ENCODE measurements at regions not wholly inside any gene's neighbourhood (a gene's known extent, or its start where the extent isn't known, plus 50 kb on each side); places are given as distances from the start of the nearest gene placed in this dataset.
"Not testable (repeated sequence)": the region's sequence is repeated elsewhere in the genome, so short reads cannot be mapped to it uniquely, and the experiment has no call there.

- no peak for DNase-seq
These were observed 209.7 kb downstream of the OTUD1 start for GRCh38 chr10:23648618-23649017.

GRCh38 chr10:23656735-23657134 is 217.9 kb downstream of the OTUD1 start:
- DNase-seq = peak; percentile 12

- no peak for DNase-seq
These were observed 218.8 kb downstream of the OTUD1 start for GRCh38 chr10:23657677-23658076.

- not testable (repeated sequence) for DNase-seq
These were observed 233.0 kb downstream of the OTUD1 start for GRCh38 chr10:23671866-23672265.

GRCh38 chr10:23675585-23675984 is 236.7 kb downstream of the OTUD1 start:
- DNase-seq = no peak

- DNase-seq = no peak
These were observed 237.4 kb downstream of the OTUD1 start for GRCh38 chr10:23676296-23676695.

- DNase-seq = no peak
These were observed 247.8 kb downstream of the OTUD1 start for GRCh38 chr10:23686722-23687121.

GRCh38 chr10:23692736-23693135 is 253.9 kb downstream of the OTUD1 start:
- DNase-seq = no peak

GRCh38 chr10:23693501-23693901 is 254.6 kb downstream of the OTUD1 start:
- no peak for DNase-seq

GRCh38 chr10:23693925-23694324 is 255.1 kb downstream of the OTUD1 start:
- DNase-seq = no peak

- DNase-seq = peak; percentile 76
These were observed 255.6 kb downstream of the OTUD1 start for GRCh38 chr10:23694446-23694920.

GRCh38 chr10:23694921-23695824 is 256.3 kb downstream of the OTUD1 start:
- DNase-seq = peak; percentile 61

GRCh38 chr10:23695825-23696420 is 257.0 kb downstream of the OTUD1 start:
- no peak for DNase-seq

- DNase-seq = no peak
These were observed 257.6 kb downstream of the OTUD1 start for GRCh38 chr10:23696476-23696875.

- peak; percentile 79 for DNase-seq
These were observed 264.1 kb downstream of the OTUD1 start for GRCh38 chr10:23702977-23703414.

GRCh38 chr10:23715363-23715762 is 276.5 kb downstream of the OTUD1 start:
- no peak for DNase-seq

GRCh38 chr10:23717913-23718312 is 279.0 kb downstream of the OTUD1 start:
- no peak for DNase-seq

- no peak for DNase-seq
These were observed 280.1 kb downstream of the OTUD1 start for GRCh38 chr10:23718946-23719345.

GRCh38 chr10:23723796-23724195 is 284.9 kb downstream of the OTUD1 start:
- no peak for DNase-seq

- DNase-seq = peak; percentile 44
These were observed 286.7 kb downstream of the OTUD1 start for GRCh38 chr10:23725548-23725947.

GRCh38 chr10:23742368-23742767 is 303.5 kb downstream of the OTUD1 start:
- DNase-seq = no peak

GRCh38 chr10:23742807-23743206 is 303.9 kb downstream of the OTUD1 start:
- no peak for DNase-seq

GRCh38 chr10:23754179-23754578 is 315.3 kb downstream of the OTUD1 start:
- no peak for DNase-seq

Measured in renal pelvis (tissue), 1 donor.